ENCODE measurements at regions not wholly inside any gene's neighbourhood (a gene's known extent, or its start where the extent isn't known, plus 50 kb on each side); places are given as distances from the start of the nearest gene placed in this dataset.

- DNase-seq (ENCODE audit: low read depth): no peak
These were observed 147.0 kb downstream of the MAFB start for GRCh38 chr20:40542065-40542464.

GRCh38 chr20:40540166-40540565 lies 148.9 kb downstream of the MAFB start:
- no peak for DNase-seq (ENCODE audit: low read depth)

GRCh38 chr20:40538131-40538530 lies 150.9 kb downstream of the MAFB start:
- DNase-seq (ENCODE audit: low read depth): no peak

- peak; percentile 81 for DNase-seq (ENCODE audit: low read depth)
These were observed 152.2 kb downstream of the MAFB start for GRCh38 chr20:40536808-40537207.

GRCh38 chr20:40535816-40536215 lies 153.2 kb downstream of the MAFB start:
- DNase-seq (ENCODE audit: low read depth): peak; percentile 75

GRCh38 chr20:40532103-40532502 lies 156.9 kb downstream of the MAFB start:
- DNase-seq (ENCODE audit: low read depth): peak; percentile 40

GRCh38 chr20:40525351-40525750 lies 163.7 kb downstream of the MAFB start:
- peak; percentile 67 for DNase-seq (ENCODE audit: low read depth)

- peak; percentile 62 for DNase-seq (ENCODE audit: low read depth)
These were observed 165.0 kb downstream of the MAFB start for GRCh38 chr20:40524071-40524470.

- DNase-seq (ENCODE audit: low read depth): no peak
These were observed 166.6 kb downstream of the MAFB start for GRCh38 chr20:40522405-40522804.

- no peak for DNase-seq (ENCODE audit: low read depth)
These were observed 167.1 kb downstream of the MAFB start for GRCh38 chr20:40521962-40522361.

- no peak for DNase-seq (ENCODE audit: low read depth)
These were observed 169.1 kb downstream of the MAFB start for GRCh38 chr20:40519918-40520317.

GRCh38 chr20:40512994-40513393 lies 176.0 kb downstream of the MAFB start:
- DNase-seq (ENCODE audit: low read depth): no peak

GRCh38 chr20:40512591-40512990 lies 176.4 kb downstream of the MAFB start:
- no peak for DNase-seq (ENCODE audit: low read depth)

GRCh38 chr20:40511478-40511877 lies 177.6 kb downstream of the MAFB start:
- peak; percentile 76 for DNase-seq (ENCODE audit: low read depth)

GRCh38 chr20:40510622-40511021 lies 178.4 kb downstream of the MAFB start:
- DNase-seq (ENCODE audit: low read depth): no peak

GRCh38 chr20:40508821-40509220 lies 180.2 kb downstream of the MAFB start:
- DNase-seq (ENCODE audit: low read depth): peak; percentile 75

GRCh38 chr20:40506537-40506939 lies 182.5 kb downstream of the MAFB start:
- DNase-seq (ENCODE audit: low read depth): peak; percentile 100

GRCh38 chr20:40503119-40503518 lies 185.9 kb downstream of the MAFB start:
- DNase-seq (ENCODE audit: low read depth): no peak

- no peak for DNase-seq (ENCODE audit: low read depth)
These were observed 186.5 kb downstream of the MAFB start for GRCh38 chr20:40502576-40502975.

GRCh38 chr20:40499391-40499790 lies 189.6 kb downstream of the MAFB start:
- DNase-seq (ENCODE audit: low read depth): no peak

- DNase-seq (ENCODE audit: low read depth): peak; percentile 88
These were observed 190.9 kb downstream of the MAFB start for GRCh38 chr20:40497899-40498691.

GRCh38 chr20:40495956-40496355 lies 193.1 kb downstream of the MAFB start:
- no peak for DNase-seq (ENCODE audit: low read depth)

- peak; percentile 65 for DNase-seq (ENCODE audit: low read depth)
These were observed 194.8 kb downstream of the MAFB start for GRCh38 chr20:40494248-40494647.

GRCh38 chr20:40493549-40493948 lies 195.5 kb downstream of the MAFB start:
- DNase-seq (ENCODE audit: low read depth): peak; percentile 99
